Retina (tissue), 1 donor: ENCODE measurements at regions not wholly inside any gene's neighbourhood (a gene's known extent, or its start where the extent isn't known, plus 50 kb on each side); places are given as distances from the start of the nearest gene placed in this dataset.

Experiments
- DNase-seq: peaks from one replicate; pipeline ENCODE4 v3.0.0-alpha.2; 2016

DNA sequence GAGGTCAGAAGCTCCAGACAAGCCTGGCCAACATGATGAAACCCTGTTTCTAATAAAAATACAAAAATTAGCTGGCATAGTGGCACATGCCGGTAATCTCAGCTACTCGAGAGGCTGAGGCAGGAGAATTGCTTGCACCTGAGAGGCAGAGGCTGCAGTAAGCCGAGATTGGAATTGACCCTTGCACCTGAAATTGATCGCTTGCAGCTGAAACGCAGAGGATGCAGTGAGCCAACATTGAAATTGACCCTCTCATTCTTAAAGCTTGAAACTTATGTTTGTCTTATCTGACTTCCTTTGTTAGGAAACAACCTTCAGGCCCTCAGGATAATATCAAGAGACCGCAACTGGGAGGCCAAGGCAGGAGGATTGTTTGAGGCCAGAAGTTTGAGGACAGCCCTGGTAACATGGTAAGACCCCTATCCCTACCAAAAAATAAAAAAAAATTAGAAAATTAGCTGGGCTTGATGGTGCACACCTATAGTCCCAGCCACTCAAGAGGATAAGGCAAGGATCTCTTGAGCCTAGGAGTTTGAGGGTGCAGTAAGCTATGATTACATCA lies 376.6 kb upstream of the XYLT1 start:
- DNase-seq = no peak

DNA sequence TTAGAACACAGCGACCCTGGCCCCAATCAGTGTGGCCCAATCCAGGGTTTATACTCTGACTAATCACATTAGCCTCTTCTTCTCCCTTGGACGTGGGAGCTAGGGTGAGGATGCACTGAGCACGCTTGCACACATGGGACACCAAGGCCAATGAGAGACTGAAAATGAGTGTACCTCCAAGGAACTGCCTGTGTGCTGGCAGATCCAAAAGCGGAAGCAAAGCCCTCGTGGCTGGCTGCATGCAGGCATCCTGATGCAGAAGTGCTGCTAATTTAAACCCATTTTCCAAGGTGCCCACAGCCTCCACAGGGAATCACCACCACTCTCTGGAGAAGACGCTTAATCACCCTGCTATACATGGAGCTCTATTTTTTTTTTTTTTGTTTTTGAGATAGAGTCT lies 375.3 kb upstream of the XYLT1 start:
- no peak for DNase-seq

DNA sequence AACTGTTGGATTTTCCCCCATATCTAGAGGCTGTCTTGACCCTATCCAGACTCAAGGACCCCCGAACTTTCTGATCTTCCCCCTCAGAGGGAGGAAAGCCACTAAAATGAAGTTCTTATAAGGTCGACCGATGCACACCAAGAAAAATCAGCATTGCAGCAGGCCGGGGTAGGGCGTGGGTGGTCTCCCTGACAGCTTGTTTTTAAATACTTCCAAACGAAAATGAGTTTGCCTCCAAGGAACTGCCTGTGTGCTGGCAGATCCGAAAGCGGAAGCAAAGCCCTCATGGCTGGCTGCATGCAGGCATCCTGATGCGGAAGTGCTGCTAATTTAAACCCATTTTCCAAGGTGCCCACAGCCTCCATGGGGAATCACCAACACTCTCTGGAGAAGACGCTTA lies 374.3 kb upstream of the XYLT1 start:
- DNase-seq = no peak

DNA sequence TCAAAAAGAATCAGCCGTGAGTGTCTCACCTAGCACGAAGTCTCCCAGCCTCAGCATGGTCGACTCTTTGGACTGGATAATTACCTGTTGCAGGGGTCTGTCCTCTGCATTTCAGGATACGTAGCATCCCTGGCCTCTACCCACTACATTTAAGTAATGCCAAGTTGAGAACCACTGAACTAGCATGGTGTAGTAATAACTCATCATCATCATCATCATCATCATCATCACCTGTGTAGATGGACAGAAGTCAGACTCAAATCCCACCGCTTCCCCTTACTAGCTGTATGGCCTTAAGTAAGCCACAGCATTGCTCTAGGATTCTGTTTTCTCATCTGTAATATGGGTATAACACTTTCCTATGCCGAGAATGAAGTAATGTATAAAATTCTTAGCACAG lies 373.1 kb upstream of the XYLT1 start:
- no peak for DNase-seq

DNA sequence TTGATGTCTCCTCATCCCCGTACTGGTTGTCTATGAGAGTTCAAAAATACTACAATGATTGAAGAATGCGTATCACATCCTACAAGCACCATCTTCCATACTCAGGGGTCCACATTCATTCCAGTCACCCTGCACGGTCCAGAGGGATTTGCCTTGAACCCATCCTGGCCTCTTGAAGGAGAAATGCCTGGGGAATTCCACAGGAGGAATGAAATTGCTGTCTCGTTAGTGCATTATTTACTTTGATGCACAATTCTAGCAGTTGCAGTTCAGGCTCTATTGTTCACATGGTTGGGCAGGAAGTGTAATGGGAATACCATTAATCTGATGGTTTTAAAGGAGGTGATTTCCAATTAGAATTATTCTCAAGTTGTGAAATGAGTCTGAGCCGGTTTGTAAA lies 369.1 kb upstream of the XYLT1 start:
- DNase-seq = peak; percentile 28

DNA sequence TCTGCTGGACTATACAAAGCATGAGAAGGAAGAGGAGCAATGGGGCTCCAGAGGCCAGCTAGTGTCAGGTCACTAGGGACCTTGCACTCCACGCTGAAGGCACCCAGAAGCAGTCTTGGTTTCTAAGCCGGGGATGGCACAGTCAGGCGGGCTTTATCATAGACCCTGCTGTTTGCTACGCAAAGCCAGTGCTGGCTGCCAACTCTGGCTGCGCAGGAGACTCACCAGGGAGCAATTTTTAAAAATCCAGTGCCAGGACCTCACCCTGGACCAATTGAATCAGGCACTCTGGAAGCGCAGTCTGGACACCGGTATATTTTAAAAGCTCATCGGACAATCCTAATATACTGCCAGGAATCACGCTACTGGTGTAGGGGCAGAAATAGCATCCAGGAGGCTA lies 368.5 kb upstream of the XYLT1 start:
- DNase-seq = peak; percentile 22

DNA sequence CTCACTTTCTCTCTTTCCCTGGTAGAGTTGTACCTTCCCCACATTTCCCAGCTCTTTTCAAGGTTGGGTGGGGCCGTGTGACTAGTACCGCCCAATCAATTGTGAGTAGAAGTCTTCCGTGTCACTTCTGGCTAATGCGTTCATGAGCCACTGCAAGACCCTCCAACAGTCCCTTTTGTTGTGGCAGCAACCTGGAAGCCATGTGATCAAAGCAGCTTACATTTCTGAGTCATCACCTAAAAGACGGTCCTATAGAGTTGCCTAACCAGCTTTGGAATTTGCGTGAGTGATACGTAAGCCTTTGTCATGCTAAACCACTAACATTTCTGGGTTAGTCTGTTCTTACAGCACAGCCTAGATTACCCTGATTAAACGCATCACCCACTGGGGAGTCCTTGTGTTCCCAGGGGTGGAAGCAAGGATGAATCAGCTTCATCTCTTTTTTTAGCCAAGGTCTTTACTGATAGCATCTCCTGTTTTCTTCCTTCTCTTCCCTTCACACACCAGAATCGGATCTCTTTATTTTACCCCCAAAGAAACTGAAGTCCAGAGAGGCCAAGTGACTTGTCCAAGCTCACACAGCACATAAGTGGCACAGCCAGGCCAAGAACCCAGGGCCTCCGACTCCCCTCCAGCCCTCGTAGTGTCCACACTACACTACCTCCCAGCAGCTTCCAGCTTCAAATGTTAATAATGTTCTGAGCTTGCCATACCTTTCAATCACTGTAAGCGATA lies 366.3 kb upstream of the XYLT1 start:
- no peak for DNase-seq

DNA sequence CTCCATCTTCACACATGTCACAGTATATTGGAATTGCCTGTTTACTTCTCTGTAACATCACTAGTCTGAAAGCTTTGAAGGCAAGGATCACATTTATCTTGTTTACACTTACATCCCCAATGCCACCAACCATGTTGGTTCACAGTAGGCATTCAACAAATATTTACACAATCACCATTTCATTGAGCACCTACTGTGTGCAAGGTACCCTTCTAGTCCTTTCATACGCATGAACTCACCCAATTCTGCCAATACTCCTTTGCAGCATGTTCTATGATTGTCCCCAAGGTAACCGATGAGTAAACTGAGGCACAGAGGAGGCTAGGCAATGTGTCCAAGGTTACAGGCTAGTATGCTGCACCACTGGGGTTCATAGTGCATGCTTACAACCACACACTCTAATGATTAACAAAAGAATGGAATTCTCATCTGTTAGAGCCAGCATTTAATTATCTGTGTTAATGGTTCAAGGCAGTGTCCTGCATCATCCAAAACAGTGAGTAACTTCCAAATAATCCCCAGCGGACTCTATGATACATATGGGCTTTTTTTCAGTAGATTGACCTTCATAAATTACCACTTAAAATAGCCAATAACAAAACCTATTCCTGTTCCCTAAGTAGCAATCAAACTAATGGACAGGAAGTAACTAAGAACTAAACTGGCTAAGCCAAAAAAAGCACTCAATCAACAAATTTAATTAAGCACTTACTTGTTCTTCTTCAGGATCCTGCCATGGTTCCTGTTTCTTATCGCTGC lies 364.5 kb upstream of the XYLT1 start:
- no peak for DNase-seq

DNA sequence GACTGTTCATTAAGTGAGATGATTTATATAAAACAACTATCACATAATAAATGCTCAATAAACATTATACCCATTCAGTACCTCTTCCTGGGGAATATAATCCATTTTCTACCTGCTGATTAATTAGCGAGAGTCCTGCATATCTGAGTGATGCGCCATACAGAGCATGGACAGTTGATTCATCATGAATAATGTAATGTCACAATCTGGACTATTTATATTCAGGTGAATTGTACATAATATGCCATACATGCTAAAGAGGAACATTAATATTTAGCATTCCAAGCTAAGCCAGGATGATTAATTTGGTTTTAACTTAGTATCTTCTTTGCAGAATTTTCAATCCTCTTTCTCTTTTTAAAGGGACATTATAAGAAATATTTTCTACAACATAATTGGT lies 362.0 kb upstream of the XYLT1 start:
- DNase-seq = no peak

DNA sequence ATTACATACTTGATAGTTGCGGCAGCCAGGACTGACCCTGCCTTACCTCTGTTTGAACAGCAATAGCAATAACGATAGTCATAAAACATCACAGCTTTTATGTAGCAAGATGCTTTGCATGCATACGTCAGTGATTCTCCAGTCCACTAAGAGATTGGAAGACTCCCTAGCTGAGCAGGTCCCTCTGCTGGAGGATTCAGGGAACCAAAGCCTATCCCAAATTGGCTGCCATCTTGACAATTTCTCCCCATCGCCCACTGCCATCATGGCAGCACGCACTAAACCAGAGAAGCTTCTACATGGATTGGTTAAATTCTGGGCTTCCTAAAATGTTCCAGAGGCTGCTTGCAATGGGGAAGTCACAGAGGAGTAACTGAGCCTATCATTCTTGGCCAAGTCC lies 360.6 kb upstream of the XYLT1 start:
- DNase-seq = no peak

DNA sequence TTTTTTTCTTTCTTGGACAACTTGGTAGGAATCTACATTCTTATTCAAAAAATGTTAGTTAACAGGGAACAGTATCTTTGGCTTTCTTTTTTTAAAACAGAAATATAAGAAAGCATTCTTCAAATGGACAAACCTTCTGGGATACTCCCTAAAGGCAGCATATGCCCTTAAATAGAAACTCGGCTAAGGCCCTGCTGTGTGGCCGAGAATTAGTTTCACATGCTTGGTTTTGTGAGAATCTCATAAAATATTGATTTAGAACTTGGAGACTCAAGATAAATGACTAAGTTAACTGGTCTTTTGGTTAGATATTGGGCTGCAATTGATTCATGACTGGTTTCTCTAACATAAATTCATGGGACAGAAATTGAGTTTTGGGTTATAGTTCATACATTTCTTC lies 359.9 kb upstream of the XYLT1 start:
- DNase-seq = peak; percentile 37

DNA sequence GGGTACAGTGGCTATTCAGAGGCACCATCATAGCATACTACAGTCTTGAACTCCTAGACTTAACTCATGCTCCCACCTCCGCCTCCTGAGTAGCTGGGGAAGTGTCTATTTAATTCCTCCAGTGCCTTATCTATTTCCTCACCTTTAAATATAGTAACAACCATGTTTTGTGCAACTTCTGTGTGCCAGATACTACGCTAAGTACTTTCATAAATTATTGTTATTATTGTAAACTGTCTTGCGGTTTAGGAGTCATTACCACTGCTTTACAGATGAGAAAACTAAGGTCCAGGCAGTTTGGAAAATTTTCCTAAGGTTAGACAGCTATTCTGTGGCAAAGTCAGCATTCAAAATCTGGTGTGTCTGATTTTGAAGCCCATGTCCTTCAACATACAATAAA lies 359.1 kb upstream of the XYLT1 start:
- DNase-seq = no peak

DNA sequence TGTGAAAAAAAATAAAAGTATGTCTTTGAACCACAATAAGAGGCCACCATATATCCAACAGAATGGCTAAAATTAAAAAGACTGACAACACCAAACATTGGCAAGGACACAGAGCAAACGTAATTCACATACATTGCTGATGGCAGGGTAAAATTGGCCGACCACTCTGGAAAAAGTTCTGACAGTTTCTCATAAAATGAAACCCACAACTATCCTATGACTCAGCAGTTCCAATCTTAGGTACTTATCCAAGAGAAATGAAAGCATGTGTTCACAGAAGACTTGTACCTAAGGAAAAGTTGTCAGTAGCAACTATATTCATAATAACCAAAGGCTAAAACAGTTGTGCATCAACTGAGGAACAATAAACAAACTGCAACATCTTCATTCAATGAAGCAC lies 357.3 kb upstream of the XYLT1 start:
- DNase-seq = no peak

DNA sequence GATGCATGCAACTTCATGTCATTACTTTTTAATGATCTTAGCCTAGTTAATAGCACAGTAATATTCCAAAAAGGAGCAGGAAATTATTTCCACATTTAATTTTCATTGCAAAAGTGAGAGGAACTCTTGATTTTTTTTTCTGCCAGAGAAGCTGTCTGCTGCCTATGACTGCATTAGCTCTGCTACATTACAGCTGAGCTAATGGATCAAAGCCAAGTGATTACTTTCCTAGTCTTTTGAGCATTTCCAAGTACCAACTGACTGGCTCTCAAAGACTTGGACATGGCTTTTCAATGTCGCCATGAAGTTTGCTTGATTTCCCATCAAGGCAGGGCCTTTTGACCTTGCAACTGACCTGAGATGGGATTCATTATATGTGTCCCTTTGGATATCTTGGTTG lies 356.6 kb upstream of the XYLT1 start:
- DNase-seq = no peak

DNA sequence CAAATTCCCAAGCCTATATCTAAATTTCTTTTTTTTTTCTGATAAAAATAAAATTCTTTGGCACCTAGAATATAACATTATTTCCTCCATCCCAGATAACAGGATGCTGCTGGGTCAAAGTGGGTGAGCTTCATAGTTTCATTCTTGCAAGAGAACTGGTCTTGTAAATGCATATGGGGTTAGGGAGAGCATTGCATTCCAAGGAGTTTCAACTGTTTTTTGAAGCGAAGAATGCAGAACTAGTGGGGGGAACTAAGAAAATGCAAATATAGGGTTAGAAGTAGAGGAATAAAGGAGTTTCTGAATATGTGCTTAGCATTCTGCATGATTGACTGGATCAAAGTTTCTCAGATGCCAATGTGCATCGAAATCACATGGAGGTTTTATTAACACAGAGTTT lies 347.2 kb upstream of the XYLT1 start:
- no peak for DNase-seq

DNA sequence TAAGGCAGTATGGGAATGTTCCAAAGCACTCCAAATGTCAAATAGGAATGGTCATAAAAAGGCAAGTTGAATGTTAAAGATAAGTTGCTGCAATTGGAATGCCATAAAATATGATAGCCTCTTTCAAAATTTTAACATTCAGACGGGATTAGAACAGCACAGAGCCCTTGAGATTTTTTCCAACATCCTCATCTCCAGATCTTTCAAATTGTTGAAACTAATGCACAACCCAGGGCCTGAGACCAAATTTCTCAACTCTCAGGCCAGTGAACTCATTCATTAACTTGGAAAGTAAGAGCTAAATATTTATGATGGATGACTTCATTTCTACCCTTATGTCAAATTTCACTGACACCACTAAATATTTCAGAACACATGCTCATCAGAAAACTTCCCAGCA lies 346.5 kb upstream of the XYLT1 start:
- DNase-seq = no peak

DNA sequence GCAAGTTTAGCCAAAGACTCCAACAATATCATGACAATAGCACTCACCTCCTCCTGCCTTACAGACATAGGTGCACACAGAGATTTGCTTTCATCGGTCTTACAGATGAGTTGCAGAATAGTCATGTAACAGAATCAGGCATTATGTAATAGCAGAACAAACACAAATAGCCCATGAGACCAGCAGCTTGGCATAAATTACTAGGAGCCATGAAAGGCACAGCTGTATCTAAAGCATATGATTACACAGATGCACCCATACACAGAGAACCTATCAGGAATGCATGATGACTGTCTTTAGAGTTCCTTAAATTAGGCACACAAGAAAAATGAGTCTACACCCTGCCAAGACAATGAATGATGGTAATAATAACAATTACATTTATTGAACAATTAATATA lies 342.0 kb upstream of the XYLT1 start:
- DNase-seq = no peak

DNA sequence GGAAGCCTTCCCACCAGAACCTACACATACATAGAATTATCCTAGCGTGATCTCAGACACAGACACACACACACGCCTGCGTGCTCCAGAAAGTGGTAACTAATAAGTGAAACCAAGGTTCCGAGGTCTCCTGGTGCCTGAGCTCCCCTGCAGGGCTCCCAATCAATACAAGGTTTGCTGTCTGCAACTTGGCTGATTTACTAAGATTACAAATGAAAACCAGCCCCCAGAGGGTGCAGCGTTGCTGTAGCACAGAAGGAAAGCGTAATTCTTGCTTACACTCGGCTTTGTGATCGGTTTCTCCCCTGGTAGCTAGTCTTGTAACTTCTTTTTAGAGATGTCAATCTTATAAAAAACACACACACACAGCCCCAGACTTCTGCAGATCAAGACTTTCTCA lies 334.1 kb upstream of the XYLT1 start:
- DNase-seq = peak; percentile 26

DNA sequence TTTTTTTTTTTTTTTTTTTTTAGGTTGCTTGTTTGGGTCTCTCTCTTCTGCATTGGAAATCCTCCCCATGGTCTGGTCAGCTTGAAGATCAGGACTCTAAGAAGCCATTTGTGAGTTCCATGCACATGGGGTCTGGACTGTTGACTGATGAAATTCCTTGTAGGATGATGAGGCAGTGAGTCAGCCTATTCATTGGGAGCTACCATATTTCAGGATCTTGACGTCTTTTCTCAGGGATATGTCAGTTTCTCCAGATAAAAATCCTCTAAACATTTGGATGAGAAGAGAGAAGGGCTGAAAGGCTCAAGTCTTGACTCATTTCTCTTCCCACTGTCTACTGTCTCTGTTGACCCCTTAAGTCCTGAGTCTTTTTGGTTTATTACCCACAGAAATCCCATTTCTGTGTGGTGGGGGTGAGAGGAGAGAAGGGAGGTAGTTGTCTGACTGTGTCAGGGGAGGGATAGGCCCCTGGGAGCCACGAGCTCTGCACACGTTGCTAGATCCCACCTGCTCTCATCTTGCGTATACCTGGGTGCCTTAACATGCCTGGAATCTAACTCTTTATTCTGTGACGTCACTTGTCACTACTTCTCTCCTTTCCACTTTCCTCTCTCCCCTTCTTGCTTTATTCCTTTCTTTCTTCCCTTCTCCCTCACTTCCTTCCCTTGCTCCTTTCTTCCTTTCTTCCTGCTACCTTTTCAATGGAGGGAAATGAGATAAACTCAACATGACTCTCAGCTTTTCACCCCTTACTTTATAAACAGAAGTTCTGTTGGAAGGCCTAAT lies 333.1 kb upstream of the XYLT1 start:
- no peak for DNase-seq

DNA sequence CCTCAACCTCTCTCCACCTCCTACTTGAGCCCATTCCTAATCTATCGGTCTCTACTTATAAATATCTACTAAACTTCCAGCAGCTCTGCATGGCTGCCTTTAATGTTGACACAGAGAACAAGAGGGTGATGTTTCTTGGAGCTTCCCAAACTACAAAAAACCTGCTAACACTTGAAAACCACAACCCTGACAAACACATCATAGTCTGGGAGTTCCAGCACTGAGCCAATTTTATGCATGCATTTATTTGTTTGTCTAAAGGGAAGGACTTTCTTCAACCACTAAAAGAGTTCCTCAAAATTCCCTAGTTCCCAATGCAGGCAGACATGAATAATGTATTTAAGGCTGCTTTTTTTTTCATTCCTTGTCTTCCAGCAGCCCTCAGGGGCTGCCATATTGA lies 331.8 kb upstream of the XYLT1 start:
- no peak for DNase-seq

DNA sequence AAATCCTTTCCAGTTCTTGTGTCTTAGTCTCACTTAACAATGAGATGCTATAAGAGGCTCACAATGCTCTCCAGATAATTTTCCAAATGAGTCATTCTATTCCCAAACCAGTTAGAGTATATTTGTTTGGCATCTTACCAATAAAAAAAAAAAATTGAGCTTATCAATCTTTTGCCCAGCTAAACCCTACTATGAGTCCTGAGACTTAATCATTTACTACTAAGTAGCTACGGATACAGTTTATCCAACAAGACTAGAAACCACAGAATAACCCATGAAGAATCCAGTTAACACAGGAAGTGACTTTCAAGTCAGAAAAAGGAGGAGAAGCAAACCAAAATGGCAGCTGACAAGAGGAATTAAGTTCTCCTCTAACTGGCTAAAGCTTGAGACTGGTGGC lies 330.3 kb upstream of the XYLT1 start:
- DNase-seq = no peak

DNA sequence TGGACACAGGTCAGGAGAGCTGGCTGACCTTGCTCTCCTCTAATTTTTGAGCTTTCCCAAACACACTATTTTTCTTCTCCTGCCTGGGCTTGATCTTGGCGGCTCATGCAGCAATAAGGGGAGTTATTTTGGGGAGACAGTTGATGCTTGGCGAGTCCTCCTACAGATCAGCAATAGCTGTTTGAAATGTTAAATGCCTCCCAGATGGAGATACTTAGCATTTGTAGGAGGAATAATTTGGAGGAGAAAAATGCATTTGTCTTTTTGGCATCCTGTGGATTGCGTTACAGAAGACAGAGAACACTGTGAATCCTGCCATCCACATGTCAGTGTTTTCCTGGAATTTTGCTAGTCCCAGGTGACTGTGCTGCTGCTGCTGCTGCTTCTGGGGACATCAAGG lies 328.0 kb upstream of the XYLT1 start:
- no peak for DNase-seq

DNA sequence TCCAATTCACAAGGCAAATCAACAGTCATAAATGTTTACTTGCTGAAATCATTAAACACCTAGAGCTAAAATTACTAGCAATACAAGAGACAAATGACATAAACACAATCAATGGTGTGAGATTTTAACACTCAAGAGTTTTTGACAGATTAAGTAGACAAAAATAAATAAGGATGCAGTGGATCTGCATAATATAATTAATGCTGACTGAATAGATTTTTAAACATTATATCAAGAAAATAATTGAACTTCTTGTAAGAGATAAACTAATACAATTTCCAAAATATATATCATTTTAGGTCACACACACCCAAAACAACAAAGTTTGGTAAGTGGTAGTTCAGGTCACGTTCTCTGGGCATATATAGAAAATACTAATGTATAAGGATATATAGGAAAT lies 322.6 kb upstream of the XYLT1 start:
- DNase-seq = no peak

DNA sequence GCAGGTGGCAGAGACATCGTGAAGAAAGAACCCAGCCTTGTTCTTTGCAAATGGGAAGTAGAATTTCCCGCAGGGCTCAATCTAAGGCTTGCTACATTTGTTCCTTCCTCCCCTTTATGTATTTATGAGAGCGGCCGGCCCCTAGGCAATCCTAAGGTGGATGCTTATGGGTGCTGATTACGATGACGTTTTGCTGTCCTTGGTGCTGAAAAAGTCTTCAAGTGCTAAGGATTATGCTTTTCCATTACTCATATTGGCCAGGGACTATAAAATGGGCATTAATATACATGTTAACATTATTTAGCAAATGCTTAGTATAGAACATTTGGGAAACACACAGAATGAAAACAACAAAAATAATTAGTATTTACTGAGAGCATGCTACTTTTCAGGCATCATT lies 313.3 kb upstream of the XYLT1 start:
- DNase-seq = no peak
